ENCODE measurements at regions not wholly inside any gene's neighbourhood (a gene's known extent, or its start where the extent isn't known, plus 50 kb on each side); places are given as distances from the start of the nearest gene placed in this dataset.

- H3K79me2 ChIP-seq (ENCODE audit: control insufficient read depth, insufficient read depth, low read length): no peaks in the 10 kb centered on the region
- H3K27me3 ChIP-seq (ENCODE audit: control insufficient read depth, insufficient read depth, low read length): no peaks in the 10 kb centered on the region
- no peak for DNase-seq (ENCODE audit: low read depth in 2 of 2)
- H3K9me3 ChIP-seq (ENCODE audit: control insufficient read depth, insufficient read depth, low read depth, low read length): no peaks in the 10 kb centered on the region
- no peaks in the 10 kb centered on the region for H3K36me3 ChIP-seq (ENCODE audit: control insufficient read depth, insufficient read depth, low read length)
- no peak overlapping the region for H3K4me3 ChIP-seq (replicated peaks in 1 of 4; ENCODE audit: control extremely low read depth in 1 of 4, insufficient read depth in 1 of 4, low read depth in 3 of 4, low read length in 4 of 4)
- no peak overlapping the region for H3K27ac ChIP-seq (ENCODE audit: insufficient read depth, low read length)
- no peak overlapping the region for H3K4me2 ChIP-seq (ENCODE audit: extremely low read depth, insufficient read depth, low read length)
- H3K9ac ChIP-seq (ENCODE audit: insufficient read depth, low read length): no peak overlapping the region
- no peaks in the 10 kb centered on the region for H3K4me1 ChIP-seq (ENCODE audit: control insufficient read depth, extremely low read depth, insufficient read depth, low read length)
- H4K20me1 ChIP-seq (ENCODE audit: control insufficient read depth, extremely low read depth, insufficient read depth, low read length): no peaks in the 10 kb centered on the region
- TF ChIP-seq CTCF (conservative IDR thresholded peaks at IDR 0.05 in 1 of 2, IDR thresholded peaks at IDR 0.05 in 1 of 2; ENCODE audit: low read depth in 1 of 2, low read length in 2 of 2) (no peak), EZH2 (IDR thresholded peaks at IDR 0.05; ENCODE audit: low read length, missing control alignments) (no peak)
- H2AFZ ChIP-seq (ENCODE audit: low read length): no peak overlapping the region
Observed at GRCh38 chrX:15165832-15166231, 104.1 kb downstream of the ASB9 start.

GRCh38 chrX:15163131-15163530, 106.8 kb downstream of the ASB9 start:
- H3K27ac ChIP-seq (ENCODE audit: insufficient read depth, low read length): no peak overlapping the region
- TF ChIP-seq EZH2 (IDR thresholded peaks at IDR 0.05; ENCODE audit: low read length, missing control alignments): no peak
- TF ChIP-seq CTCF (conservative IDR thresholded peaks at IDR 0.05 in 1 of 2, IDR thresholded peaks at IDR 0.05 in 1 of 2; ENCODE audit: low read depth in 1 of 2, low read length in 2 of 2): no peak

GRCh38 chrX:15160558-15161095, 109.3 kb downstream of the ASB9 start:
- H3K27ac ChIP-seq (ENCODE audit: insufficient read depth, low read length): no peak overlapping the region
- H3K9me3 ChIP-seq (ENCODE audit: control insufficient read depth, insufficient read depth, low read depth, low read length): no peaks in the 10 kb centered on the region
- no peak for DNase-seq (ENCODE audit: low read depth in 2 of 2)
- H3K36me3 ChIP-seq (ENCODE audit: control insufficient read depth, insufficient read depth, low read length): no peaks in the 10 kb centered on the region
- TF ChIP-seq EZH2 (IDR thresholded peaks at IDR 0.05; ENCODE audit: low read length, missing control alignments) (no peak), CTCF (conservative IDR thresholded peaks at IDR 0.05 in 1 of 2, IDR thresholded peaks at IDR 0.05 in 1 of 2; ENCODE audit: low read depth in 1 of 2, low read length in 2 of 2) (no peak)
- no peak overlapping the region for H2AFZ ChIP-seq (ENCODE audit: low read length)
- H3K9ac ChIP-seq (ENCODE audit: insufficient read depth, low read length): no peak overlapping the region
- no peak overlapping the region for H3K4me2 ChIP-seq (ENCODE audit: extremely low read depth, insufficient read depth, low read length)
- no peaks in the 10 kb centered on the region for H4K20me1 ChIP-seq (ENCODE audit: control insufficient read depth, extremely low read depth, insufficient read depth, low read length)
- no peaks in the 10 kb centered on the region for H3K4me1 ChIP-seq (ENCODE audit: control insufficient read depth, extremely low read depth, insufficient read depth, low read length)
- H3K27me3 ChIP-seq (ENCODE audit: control insufficient read depth, insufficient read depth, low read length): no peaks in the 10 kb centered on the region
- no peak overlapping the region for H3K4me3 ChIP-seq (replicated peaks in 1 of 4; ENCODE audit: control extremely low read depth in 1 of 4, insufficient read depth in 1 of 4, low read depth in 3 of 4, low read length in 4 of 4)
- no peaks in the 10 kb centered on the region for H3K79me2 ChIP-seq (ENCODE audit: control insufficient read depth, insufficient read depth, low read length)

More at GRCh38 chrX:15163131-15163530, 106.8 kb downstream of the ASB9 start:
- Histone ChIP-seq H3K9ac (ENCODE audit: insufficient read depth, low read length) (no peak overlapping the region), H3K27me3 (ENCODE audit: control insufficient read depth, insufficient read depth, low read length) (no peaks in the 10 kb centered on the region), H3K4me3 (replicated peaks in 1 of 4; ENCODE audit: control extremely low read depth in 1 of 4, insufficient read depth in 1 of 4, low read depth in 3 of 4, low read length in 4 of 4) (no peak overlapping the region), H3K79me2 (ENCODE audit: control insufficient read depth, insufficient read depth, low read length) (no peaks in the 10 kb centered on the region), H2AFZ (ENCODE audit: low read length) (no peak overlapping the region), H3K4me2 (ENCODE audit: extremely low read depth, insufficient read depth, low read length) (no peak overlapping the region), H3K4me1 (ENCODE audit: control insufficient read depth, extremely low read depth, insufficient read depth, low read length) (no peaks in the 10 kb centered on the region), H4K20me1 (ENCODE audit: control insufficient read depth, extremely low read depth, insufficient read depth, low read length) (no peaks in the 10 kb centered on the region), H3K36me3 (ENCODE audit: control insufficient read depth, insufficient read depth, low read length) (no peaks in the 10 kb centered on the region), H3K9me3 (ENCODE audit: control insufficient read depth, insufficient read depth, low read depth, low read length) (no peaks in the 10 kb centered on the region)
- DNase-seq (ENCODE audit: low read depth in 2 of 2): no peak

Measured in fibroblast of lung (primary cell).